ENCODE measurements at regions not wholly inside any gene's neighbourhood (a gene's known extent, or its start where the extent isn't known, plus 50 kb on each side); places are given as distances from the start of the nearest gene placed in this dataset.

DNA sequence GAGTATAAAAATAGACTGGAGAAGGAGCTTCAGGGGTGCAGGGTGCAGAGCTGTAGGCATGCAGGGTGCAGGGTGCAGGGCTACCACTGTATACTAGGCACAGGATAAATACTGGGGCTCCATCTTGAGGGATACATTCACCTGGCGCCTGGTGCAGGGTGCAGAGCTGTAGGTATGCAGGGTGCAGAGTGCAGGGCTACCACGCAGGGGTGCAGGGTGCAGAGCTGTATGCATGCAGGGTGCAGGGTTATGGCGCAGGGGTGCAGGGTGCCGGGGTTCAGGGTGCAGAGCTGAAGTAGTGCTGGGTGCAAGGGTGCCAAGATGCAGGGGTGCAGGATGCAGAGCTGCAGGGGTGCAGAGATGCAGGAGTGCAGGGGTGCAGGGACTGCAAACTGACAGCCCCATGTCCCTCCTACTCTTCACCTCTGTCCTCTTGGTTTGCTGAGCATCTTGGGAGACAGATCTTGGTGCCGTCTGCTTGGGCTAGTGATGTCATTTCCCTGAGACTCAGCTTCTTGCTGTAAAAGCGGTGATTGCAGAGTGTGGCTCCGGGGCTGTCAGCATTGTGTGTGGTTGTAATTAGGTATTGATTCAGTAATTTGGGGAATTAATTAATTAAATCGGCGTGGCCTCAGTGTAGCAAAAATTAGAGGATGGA is 91.2 kb downstream of the ADRA2C start:
- TF ChIP-seq, protein P1, sequence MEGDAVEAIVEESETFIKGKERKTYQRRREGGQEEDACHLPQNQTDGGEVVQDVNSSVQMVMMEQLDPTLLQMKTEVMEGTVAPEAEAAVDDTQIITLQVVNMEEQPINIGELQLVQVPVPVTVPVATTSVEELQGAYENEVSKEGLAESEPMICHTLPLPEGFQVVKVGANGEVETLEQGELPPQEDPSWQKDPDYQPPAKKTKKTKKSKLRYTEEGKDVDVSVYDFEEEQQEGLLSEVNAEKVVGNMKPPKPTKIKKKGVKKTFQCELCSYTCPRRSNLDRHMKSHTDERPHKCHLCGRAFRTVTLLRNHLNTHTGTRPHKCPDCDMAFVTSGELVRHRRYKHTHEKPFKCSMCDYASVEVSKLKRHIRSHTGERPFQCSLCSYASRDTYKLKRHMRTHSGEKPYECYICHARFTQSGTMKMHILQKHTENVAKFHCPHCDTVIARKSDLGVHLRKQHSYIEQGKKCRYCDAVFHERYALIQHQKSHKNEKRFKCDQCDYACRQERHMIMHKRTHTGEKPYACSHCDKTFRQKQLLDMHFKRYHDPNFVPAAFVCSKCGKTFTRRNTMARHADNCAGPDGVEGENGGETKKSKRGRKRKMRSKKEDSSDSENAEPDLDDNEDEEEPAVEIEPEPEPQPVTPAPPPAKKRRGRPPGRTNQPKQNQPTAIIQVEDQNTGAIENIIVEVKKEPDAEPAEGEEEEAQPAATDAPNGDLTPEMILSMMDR (conservative IDR thresholded peaks at IDR 0.05), result no peak
- no peak for TF ChIP-seq ZFX (IDR thresholded peaks at IDR 0.05)
